NCI-H187 (cell line): ENCODE measurements at regions not wholly inside any gene's neighbourhood (a gene's known extent, or its start where the extent isn't known, plus 50 kb on each side); places are given as distances from the start of the nearest gene placed in this dataset.

Experiments
- DNase-seq, 2 experiments: peaks; one replicate each; lab custom pipeline; 2025; lab: John Stamatoyannopoulos, UW

- DNase-seq: no peak
These were observed 333.4 kb downstream of the SMOC2 start for GRCh38 chr6:168774381-168774780.

- no peak for DNase-seq
These were observed 332.8 kb downstream of the SMOC2 start for GRCh38 chr6:168773788-168774187.

- no peak for DNase-seq
These were observed 324.8 kb downstream of the SMOC2 start for GRCh38 chr6:168765752-168766151.

GRCh38 chr6:168756009-168756634, 315.1 kb downstream of the SMOC2 start:
- DNase-seq: no peak

GRCh38 chr6:168746643-168747042, 305.7 kb downstream of the SMOC2 start:
- DNase-seq: no peak

- DNase-seq: no peak
These were observed 305.0 kb downstream of the SMOC2 start for GRCh38 chr6:168746013-168746412.

GRCh38 chr6:168744861-168745260, 303.9 kb downstream of the SMOC2 start:
- DNase-seq: no peak

GRCh38 chr6:168741942-168742782, 301.2 kb downstream of the SMOC2 start:
- no peak for DNase-seq

- DNase-seq: no peak
These were observed 300.3 kb downstream of the SMOC2 start for GRCh38 chr6:168741305-168741704.

GRCh38 chr6:168739381-168739780, 298.4 kb downstream of the SMOC2 start:
- no peak for DNase-seq

GRCh38 chr6:168737481-168737880, 296.5 kb downstream of the SMOC2 start:
- DNase-seq: no peak

- DNase-seq: no peak
These were observed 296.0 kb downstream of the SMOC2 start for GRCh38 chr6:168737014-168737413.

- DNase-seq: no peak
These were observed 295.1 kb downstream of the SMOC2 start for GRCh38 chr6:168736039-168736438.

GRCh38 chr6:168735268-168735949, 294.4 kb downstream of the SMOC2 start:
- peak; percentile 47 to 52 for DNase-seq

GRCh38 chr6:168734523-168734922, 293.5 kb downstream of the SMOC2 start:
- peak; percentile 29 to 34 for DNase-seq

- DNase-seq: no peak
These were observed 291.7 kb downstream of the SMOC2 start for GRCh38 chr6:168732676-168733075.

- no peak for DNase-seq
These were observed 290.1 kb downstream of the SMOC2 start for GRCh38 chr6:168730931-168731716.

GRCh38 chr6:168728056-168728455, 287.1 kb downstream of the SMOC2 start:
- DNase-seq: no peak

GRCh38 chr6:168726312-168726856, 285.4 kb downstream of the SMOC2 start:
- no peak for DNase-seq

GRCh38 chr6:168725802-168726201, 284.8 kb downstream of the SMOC2 start:
- no peak for DNase-seq

- no peak for DNase-seq
These were observed 283.9 kb downstream of the SMOC2 start for GRCh38 chr6:168724669-168725570.
